Testis (tissue), 2 donors: ENCODE measurements at regions not wholly inside any gene's neighbourhood (a gene's known extent, or its start where the extent isn't known, plus 50 kb on each side); places are given as distances from the start of the nearest gene placed in this dataset.

Experiments used
- DNase-seq: peaks from one replicate; pipeline ENCODE4 v3.0.0-alpha.2; 2019
- H3K27ac ChIP-seq, 2 donors: fragments of 200-600 bp; sonication (generic); one replicate each; pipeline ENCODE4 v1.5.1; 2019
- H3K27me3 ChIP-seq: fragments of 200-600 bp; sonication (generic); one replicate; pipeline ENCODE4 v1.5.1; 2019
- H3K36me3 ChIP-seq: fragments of 200-600 bp; sonication (generic); one replicate; pipeline ENCODE4 v1.5.1; 2017; ENCODE audit warnings: low read depth; ENCODE audit errors: missing control alignments
- H3K4me1 ChIP-seq: fragments of 200-600 bp; sonication (generic); one replicate; pipeline ENCODE4 v1.5.1; 2019
- H3K4me3 ChIP-seq, 2 donors: fragments of 200-600 bp; sonication (generic); one replicate each; pipeline ENCODE4 v1.5.1; 2017 to 2019
- H3K9me3 ChIP-seq: fragments of 200-600 bp; sonication (generic); one replicate; pipeline ENCODE4 v1.5.1; 2017
- POLR2A ChIP-seq: fragments of 450-650 bp; IDR thresholded peaks from one replicate; pipeline ENCODE4 v1.6.1; 2017; ENCODE audit warnings: antibody characterized with exemption, mild to moderate bottlenecking, moderate library complexity
- WGBS, 2 donors: methylation state at CpG; one replicate each; pipeline ENCODE4 v1.1.5; 2018; 5-methylcytosine and 5-hydroxymethylcytosine counted together
- intact Hi-C: fragments of 100-400 bp; cut with DNase I; formaldehyde crosslinking; loops from one replicate; pipeline ENCODE4 v1.15.1; 2023; ENCODE audit warnings: low total_unique reads
- TF ChIP-seq, protein P1 (sequence below), 3 experiments: fragments of 450-650 bp in 2 of 3; fragments of 200-600 bp in 1 of 3; sonication (generic) in 1 of 3; IDR thresholded peaks; one replicate each; pipeline ENCODE4 v1.5.1; 2016 to 2019; ENCODE audit warnings: antibody characterized with exemption in 3 of 3, mild to moderate bottlenecking in 2 of 3, moderate library complexity in 1 of 3

DNA sequence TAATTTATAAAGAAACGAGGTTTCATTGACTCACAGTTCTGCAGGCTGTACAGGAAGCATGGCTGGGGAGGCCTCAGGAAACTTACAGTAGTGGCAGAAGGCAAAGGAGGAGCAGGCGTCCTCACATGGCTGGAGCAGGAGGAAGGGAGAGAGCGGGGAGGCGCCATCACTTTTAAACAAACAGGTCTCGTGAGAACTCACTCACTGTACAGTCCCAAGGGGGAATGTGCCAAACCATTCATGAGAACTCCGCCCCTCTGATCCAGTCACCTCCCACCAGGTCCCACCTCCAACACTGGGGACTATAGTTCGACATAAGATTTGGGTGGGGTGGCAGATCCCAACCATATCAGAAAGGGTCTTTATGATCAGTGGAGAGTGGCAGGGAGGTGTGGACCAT is 392.4 kb upstream of the TNRC6C start:
- Histone ChIP-seq H3K27me3 (no peaks in the 10 kb centered on the region), H3K4me1 (peaks cover 6% of the 10 kb centered on the region), H3K27ac (no peak overlapping the region), H3K36me3 (no peaks in the 10 kb centered on the region), H3K9me3 (no peaks in the 10 kb centered on the region), H3K4me3 (no peak overlapping the region)
- WGBS, 2 donors, result 85 to 89% methylated on average over 7 of the region's 7 CpGs
- intact Hi-C loops, result no loop called here
- no peak for TF ChIP-seq POLR2A
- TF ChIP-seq, protein P1, sequence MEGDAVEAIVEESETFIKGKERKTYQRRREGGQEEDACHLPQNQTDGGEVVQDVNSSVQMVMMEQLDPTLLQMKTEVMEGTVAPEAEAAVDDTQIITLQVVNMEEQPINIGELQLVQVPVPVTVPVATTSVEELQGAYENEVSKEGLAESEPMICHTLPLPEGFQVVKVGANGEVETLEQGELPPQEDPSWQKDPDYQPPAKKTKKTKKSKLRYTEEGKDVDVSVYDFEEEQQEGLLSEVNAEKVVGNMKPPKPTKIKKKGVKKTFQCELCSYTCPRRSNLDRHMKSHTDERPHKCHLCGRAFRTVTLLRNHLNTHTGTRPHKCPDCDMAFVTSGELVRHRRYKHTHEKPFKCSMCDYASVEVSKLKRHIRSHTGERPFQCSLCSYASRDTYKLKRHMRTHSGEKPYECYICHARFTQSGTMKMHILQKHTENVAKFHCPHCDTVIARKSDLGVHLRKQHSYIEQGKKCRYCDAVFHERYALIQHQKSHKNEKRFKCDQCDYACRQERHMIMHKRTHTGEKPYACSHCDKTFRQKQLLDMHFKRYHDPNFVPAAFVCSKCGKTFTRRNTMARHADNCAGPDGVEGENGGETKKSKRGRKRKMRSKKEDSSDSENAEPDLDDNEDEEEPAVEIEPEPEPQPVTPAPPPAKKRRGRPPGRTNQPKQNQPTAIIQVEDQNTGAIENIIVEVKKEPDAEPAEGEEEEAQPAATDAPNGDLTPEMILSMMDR (IDR thresholded peaks at IDR 0.05), result no peak
- DNase-seq, result no peak

DNA sequence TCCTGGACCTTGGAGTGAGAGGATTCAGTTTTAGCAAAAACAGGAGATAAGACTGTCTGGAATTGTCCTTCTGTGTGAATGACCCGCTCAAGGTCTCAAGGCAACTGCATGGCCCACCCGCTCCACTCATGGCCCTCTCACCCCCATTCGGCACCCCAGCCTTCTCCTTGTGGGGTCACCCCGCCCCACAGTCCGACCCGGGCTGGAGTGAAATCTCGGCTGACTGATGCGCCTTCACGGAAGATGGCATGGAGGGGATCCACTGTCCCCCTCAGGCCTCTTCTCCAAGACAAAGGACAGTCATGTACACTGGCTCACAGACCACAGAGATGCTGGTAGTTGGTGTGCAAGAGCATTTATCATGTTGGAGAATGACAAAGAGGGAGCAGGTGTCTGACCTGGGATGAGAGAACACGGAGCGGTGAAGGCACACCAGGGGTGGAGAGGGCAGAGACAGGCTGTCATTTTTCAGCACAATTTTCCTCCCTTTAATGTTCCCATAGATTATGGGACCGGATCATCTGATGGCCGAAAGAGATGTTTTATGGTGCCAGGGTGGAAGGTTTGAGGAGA is 391.9 kb upstream of the TNRC6C start:
- no peaks in the 10 kb centered on the region for H3K9me3 ChIP-seq
- no peak for DNase-seq
- intact Hi-C loops, result no loop called here
- no peaks in the 10 kb centered on the region for H3K27me3 ChIP-seq
- peaks cover 10% of the 10 kb centered on the region for H3K4me1 ChIP-seq
- no peak for TF ChIP-seq POLR2A
- TF ChIP-seq, protein P1 (IDR thresholded peaks at IDR 0.05), result no peak
- WGBS, 2 donors, result 92 to 93% methylated on average over 13 of the region's 13 CpGs
- no peak overlapping the region for H3K27ac ChIP-seq
- H3K4me3 ChIP-seq, result no peak overlapping the region
- no peaks in the 10 kb centered on the region for H3K36me3 ChIP-seq

DNA sequence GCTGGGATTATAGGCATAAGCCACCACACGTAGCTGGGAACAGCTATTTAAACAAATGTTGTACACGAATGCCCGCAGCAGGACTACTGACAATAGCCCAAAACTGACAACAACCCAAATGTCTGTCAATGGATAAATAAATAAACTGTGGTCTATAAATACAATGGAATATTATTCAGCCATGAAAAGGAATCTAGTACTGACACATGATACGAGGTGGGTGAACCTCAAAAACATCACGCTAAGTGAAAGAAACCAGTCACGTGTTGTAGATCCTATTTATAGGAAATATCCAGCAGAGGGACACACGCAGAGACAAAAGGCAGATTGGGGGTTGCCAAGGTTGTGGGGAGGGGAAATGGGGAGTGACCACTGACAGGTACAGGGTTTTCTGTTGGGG is 390.0 kb upstream of the TNRC6C start:
- no peak for DNase-seq
- WGBS, 2 donors, result 92 to 94% methylated on average over 7 of the region's 7 CpGs
- intact Hi-C loops, result no loop called here

DNA sequence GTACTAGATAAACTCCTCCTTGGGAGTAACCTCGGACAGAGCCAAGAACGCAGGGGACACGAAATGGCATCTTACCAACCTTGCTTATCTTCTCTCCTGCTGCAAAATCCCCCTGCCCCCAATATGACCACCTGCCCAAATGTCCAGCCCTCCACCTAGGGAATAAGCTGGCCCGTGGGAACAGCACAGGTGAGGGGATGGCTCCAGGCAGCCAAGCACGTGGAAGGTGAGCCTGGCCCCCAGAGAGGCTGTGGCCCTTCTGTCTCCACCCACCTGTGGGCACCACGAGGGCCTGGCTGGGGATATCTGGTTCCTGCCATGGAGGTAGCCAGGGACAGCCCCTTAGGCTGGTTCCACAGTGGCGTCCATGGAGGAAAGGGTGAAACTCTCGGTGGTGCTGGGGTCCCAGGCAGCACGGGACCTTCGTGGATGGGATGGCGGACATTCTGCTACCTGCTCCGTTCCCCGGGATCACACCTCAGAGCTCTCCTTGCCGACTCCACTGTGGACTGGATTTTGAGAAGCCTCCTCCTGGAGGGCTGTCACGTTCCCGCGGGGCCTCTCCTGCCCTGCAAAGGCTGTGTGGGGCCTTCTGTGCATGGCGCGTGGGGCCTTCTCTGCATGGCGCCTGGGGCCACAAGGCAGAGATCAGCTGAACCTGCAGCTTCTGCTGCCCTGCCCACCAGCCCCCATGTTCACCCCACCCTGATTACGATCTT is 388.5 kb upstream of the TNRC6C start:
- intact Hi-C loops, result no loop called here
- no peak overlapping the region for H3K27ac ChIP-seq
- WGBS, 2 donors, result 90 to 91% methylated on average over 16 to 21 of the region's 21 CpGs

More for the DNA sequence above, 390.0 kb upstream of the TNRC6C start:
- Histone ChIP-seq H3K9me3 (no peaks in the 10 kb centered on the region), H3K4me3 (no peak overlapping the region), H3K36me3 (no peaks in the 10 kb centered on the region), H3K27ac (no peak overlapping the region), H3K4me1 (peaks cover 10% of the 10 kb centered on the region), H3K27me3 (no peaks in the 10 kb centered on the region)
- no peak for TF ChIP-seq POLR2A
- TF ChIP-seq, protein P1 (IDR thresholded peaks at IDR 0.05), result no peak

More for the DNA sequence above, 388.5 kb upstream of the TNRC6C start:
- Histone ChIP-seq H3K36me3 (no peaks in the 10 kb centered on the region), H3K9me3 (no peaks in the 10 kb centered on the region), H3K4me3 (no peak overlapping the region), H3K4me1 (peaks cover 10% of the 10 kb centered on the region), H3K27me3 (no peaks in the 10 kb centered on the region)
- no peak for DNase-seq
- TF ChIP-seq, protein P1 (IDR thresholded peaks at IDR 0.05), result no peak
- TF ChIP-seq POLR2A, result no peak
